SK-N-SH treated with all-trans-retinoic acid at 6 μM for 48 hours (cell line): ENCODE measurements at regions not wholly inside any gene's neighbourhood (a gene's known extent, or its start where the extent isn't known, plus 50 kb on each side); places are given as distances from the start of the nearest gene placed in this dataset.

ENCODE experiments used
- ATAC-seq: fragments of 200-7000 bp; cut with Tn5 transposase; 3 replicates; pipeline ENCODE4 v1.9.1; 2020; ENCODE audit warnings: mild to moderate bottlenecking, moderate library complexity
- ARNTL ChIP-seq: fragments of 450-650 bp; formaldehyde crosslinking; IDR thresholded peaks from 2 replicates; pipeline ENCODE4 v1.5.0; 2020; ENCODE audit warnings: low read depth, mild to moderate bottlenecking, moderate library complexity, borderline replicate concordance
- BACH2 ChIP-seq: fragments of 250-450 bp; sonication (Bioruptor Pico); IDR thresholded peaks from 2 replicates; pipeline ENCODE4 v1.9.0; 2021; ENCODE audit warnings: mild to moderate bottlenecking, borderline replicate concordance
- CREB5 ChIP-seq: fragments of 250-450 bp; sonication (Bioruptor Pico); IDR thresholded peaks from 2 replicates; pipeline ENCODE4 v1.5.1; 2020; ENCODE audit warnings: low read depth, mild to moderate bottlenecking, moderate library complexity
- CSDC2 ChIP-seq: fragments of 250-450 bp; sonication (Bioruptor Pico); IDR thresholded peaks from 2 replicates; pipeline ENCODE4 v1.5.0; 2020; ENCODE audit warnings: mild to moderate bottlenecking, moderate library complexity
- CSRNP3 ChIP-seq: fragments of 250-450 bp; sonication (Bioruptor Pico); IDR thresholded peaks from 2 replicates; pipeline ENCODE4 v1.5.1; 2021; ENCODE audit warnings: mild to moderate bottlenecking, moderate library complexity
- ESRRG ChIP-seq: fragments of 250-450 bp; sonication (Bioruptor Pico); IDR thresholded peaks from 2 replicates; pipeline ENCODE4 v1.6.1; 2021; ENCODE audit warnings: mild to moderate bottlenecking
- GLIS3 ChIP-seq: fragments of 250-450 bp; sonication (Bioruptor Pico); IDR thresholded peaks from 2 replicates; pipeline ENCODE4 v1.5.0; 2020; ENCODE audit warnings: mild to moderate bottlenecking, moderate library complexity
- ISL1 ChIP-seq: fragments of 250-450 bp; sonication (Bioruptor Pico); IDR thresholded peaks from 2 replicates; pipeline ENCODE4 v2.1.2; 2022; ENCODE audit warnings: mild to moderate bottlenecking, moderate library complexity
- OSR1 ChIP-seq: fragments of 250-450 bp; sonication (Bioruptor Pico); IDR thresholded peaks from 2 replicates; pipeline ENCODE4 v1.8.0; 2022; ENCODE audit warnings: moderate library complexity, mild to moderate bottlenecking, inconsistent platforms
- PATZ1 ChIP-seq: fragments of 250-450 bp; sonication (Bioruptor Pico); IDR thresholded peaks from 2 replicates; pipeline ENCODE4 v1.8.0; 2020; ENCODE audit warnings: mild to moderate bottlenecking, moderate library complexity, borderline replicate concordance
- POU6F1 ChIP-seq: fragments of 250-450 bp; sonication (Bioruptor Pico); IDR thresholded peaks from 2 replicates; pipeline ENCODE4 v1.8.0; 2021; ENCODE audit warnings: low read depth, mild to moderate bottlenecking, moderate library complexity, borderline replicate concordance
- PPARA ChIP-seq: fragments of 250-450 bp; sonication (Bioruptor Pico); IDR thresholded peaks from 2 replicates; pipeline ENCODE4 v1.5.0; 2020; ENCODE audit warnings: mild to moderate bottlenecking, borderline replicate concordance
- RARB ChIP-seq: fragments of 250-450 bp; sonication (Bioruptor Pico); IDR thresholded peaks from 2 replicates; pipeline ENCODE4 v1.8.0; 2021; ENCODE audit warnings: mild to moderate bottlenecking, moderate library complexity
- SNAI2 ChIP-seq: fragments of 250-450 bp; sonication (Bioruptor Pico); IDR thresholded peaks from 2 replicates; pipeline ENCODE4 v1.5.0; 2020; ENCODE audit warnings: mild to moderate bottlenecking, moderate library complexity
- TCF4 ChIP-seq: fragments of 250-450 bp; sonication (Bioruptor Pico); IDR thresholded peaks from 2 replicates; pipeline ENCODE4 v1.8.0; 2021; ENCODE audit warnings: mild to moderate bottlenecking, moderate library complexity, borderline replicate concordance
- TOX ChIP-seq: fragments of 250-450 bp; sonication (Bioruptor Pico); IDR thresholded peaks from 2 replicates; pipeline ENCODE4 v1.8.0; 2021; ENCODE audit warnings: mild to moderate bottlenecking, moderate library complexity, borderline replicate concordance
- TSHZ2 ChIP-seq: fragments of 250-450 bp; sonication (Bioruptor Pico); IDR thresholded peaks from 2 replicates; pipeline ENCODE4 v1.5.0; 2020; ENCODE audit warnings: mild to moderate bottlenecking, moderate library complexity
- ZC3H10 ChIP-seq: fragments of 250-450 bp; sonication (Bioruptor Pico); IDR thresholded peaks from 2 replicates; pipeline ENCODE4 v1.5.1; 2021; ENCODE audit warnings: mild to moderate bottlenecking, moderate library complexity
- ZFP3 ChIP-seq: fragments of 250-450 bp; sonication (Bioruptor Pico); IDR thresholded peaks from 2 replicates; pipeline ENCODE4 v1.5.0; 2020; ENCODE audit warnings: mild to moderate bottlenecking, moderate library complexity
- ZFP30 ChIP-seq: fragments of 450-650 bp; formaldehyde crosslinking; IDR thresholded peaks from 2 replicates; pipeline ENCODE4 v1.5.0; 2022; ENCODE audit warnings: mild to moderate bottlenecking, moderate library complexity
- ZNF565 ChIP-seq: fragments of 450-650 bp; formaldehyde crosslinking; conservative IDR thresholded peaks from 2 replicates; pipeline ENCODE4 v1.5.0; 2020; ENCODE audit warnings: low read depth, mild to moderate bottlenecking, moderate library complexity
- ZNF70 ChIP-seq: fragments of 450-650 bp; formaldehyde crosslinking; IDR thresholded peaks from 2 replicates; pipeline ENCODE4 v1.5.0; 2020; ENCODE audit warnings: mild to moderate bottlenecking, moderate library complexity
- ZNF8 ChIP-seq: fragments of 450-650 bp; formaldehyde crosslinking; IDR thresholded peaks from 2 replicates; pipeline ENCODE4 v1.5.0; 2020; ENCODE audit warnings: mild to moderate bottlenecking, moderate library complexity

GRCh38 chr6:80639181-80639629, 532.7 kb downstream of the BCKDHB start (continued):
- TF ChIP-seq OSR1 (no peak), BACH2 (CRISPR knock-in tag) (no peak)

GRCh38 chr6:80638213-80639055, 532.0 kb downstream of the BCKDHB start:
- ATAC-seq: peak; percentile 97
- TF ChIP-seq RARB (CRISPR knock-in tag) (peak; percentile 94), TOX (CRISPR knock-in tag) (peak; percentile 98), CSRNP3 (CRISPR knock-in tag) (peak; percentile 80; the same call in 1 of the 2 replicates), ZNF8 (peak; percentile 63), GLIS3 (CRISPR knock-in tag) (peak; percentile 94; the same call in 1 of the 2 replicates), PATZ1 (peak; percentile 95), ESRRG (CRISPR knock-in tag) (no peak; the same call in 1 of the 2 replicates), OSR1 (no peak), TSHZ2 (CRISPR knock-in tag) (peak; percentile 91), ARNTL (CRISPR knock-in tag) (0 out of 2 replicates have a peak, but pooled peaks have one; percentile 32), CREB5 (CRISPR knock-in tag) (peak; percentile 84), BACH2 (CRISPR knock-in tag) (no peak), SNAI2 (CRISPR knock-in tag) (no peak), PPARA (no peak), ZFP3 (CRISPR knock-in tag) (peak; percentile 68; the same call in 1 of the 2 replicates), ZC3H10 (CRISPR knock-in tag) (peak; percentile 99), ZFP30 (CRISPR knock-in tag) (no peak), ZNF565 (CRISPR knock-in tag) (no peak), POU6F1 (CRISPR knock-in tag) (no peak), TCF4 (CRISPR knock-in tag) (peak; percentile 75; the same call in 1 of the 2 replicates), ISL1 (CRISPR knock-in tag) (peak; percentile 100), CSDC2 (CRISPR knock-in tag) (no peak), ZNF70 (CRISPR knock-in tag) (peak; percentile 68; the same call in 1 of the 2 replicates)
